HG02623 (cell line): ENCODE measurements at regions not wholly inside any gene's neighbourhood (a gene's known extent, or its start where the extent isn't known, plus 50 kb on each side); places are given as distances from the start of the nearest gene placed in this dataset.

Experiments used
- ATAC-seq: cut with Tn5 transposase; IDR thresholded peaks from one replicate; pipeline ENCODE4 v1.9.1; 2021; ENCODE audit warnings: moderate library complexity; ENCODE audit not compliant: unreplicated experiment

- ATAC-seq: no peak
Observed at GRCh38 chr3:150174179-150174578, 203.5 kb upstream of the PFN2 start.

- no peak for ATAC-seq
Observed at GRCh38 chr3:150172356-150172755, 201.7 kb upstream of the PFN2 start.

GRCh38 chr3:150170852-150171520 lies 200.3 kb upstream of the PFN2 start:
- no peak for ATAC-seq

- ATAC-seq: no peak
Observed at GRCh38 chr3:150169330-150169940, 198.7 kb upstream of the PFN2 start.

- no peak for ATAC-seq
Observed at GRCh38 chr3:150168698-150169097, 198.0 kb upstream of the PFN2 start.

GRCh38 chr3:150165396-150166094 lies 194.8 kb upstream of the PFN2 start:
- ATAC-seq: no peak

GRCh38 chr3:150161011-150161410 lies 190.3 kb upstream of the PFN2 start:
- no peak for ATAC-seq

- ATAC-seq: no peak
Observed at GRCh38 chr3:150158943-150159625, 188.4 kb upstream of the PFN2 start.

GRCh38 chr3:150152567-150152966 lies 181.9 kb upstream of the PFN2 start:
- ATAC-seq: no peak

- no peak for ATAC-seq
Observed at GRCh38 chr3:150150633-150151032, 179.9 kb upstream of the PFN2 start.

- no peak for ATAC-seq
Observed at GRCh38 chr3:150149651-150150051, 179.0 kb upstream of the PFN2 start.

GRCh38 chr3:150148227-150148626 lies 177.5 kb upstream of the PFN2 start:
- ATAC-seq: no peak

GRCh38 chr3:150147776-150148175 lies 177.1 kb upstream of the PFN2 start:
- no peak for ATAC-seq

- ATAC-seq: no peak
Observed at GRCh38 chr3:150146991-150147761, 176.5 kb upstream of the PFN2 start.

GRCh38 chr3:150145659-150146058 lies 175.0 kb upstream of the PFN2 start:
- no peak for ATAC-seq

- ATAC-seq: no peak
Observed at GRCh38 chr3:150144191-150144708, 173.6 kb upstream of the PFN2 start.

- ATAC-seq: no peak
Observed at GRCh38 chr3:150142936-150143335, 172.2 kb upstream of the PFN2 start.

GRCh38 chr3:150141790-150142326 lies 171.2 kb upstream of the PFN2 start:
- no peak for ATAC-seq

- no peak for ATAC-seq
Observed at GRCh38 chr3:150140614-150141321, 170.1 kb upstream of the PFN2 start.

- no peak for ATAC-seq
Observed at GRCh38 chr3:150138824-150139223, 168.1 kb upstream of the PFN2 start.
